Putamen (tissue), 1 donor: ENCODE measurements at regions not wholly inside any gene's neighbourhood (a gene's known extent, or its start where the extent isn't known, plus 50 kb on each side); places are given as distances from the start of the nearest gene placed in this dataset.

ENCODE experiments used
- DNase-seq: peaks from one replicate; pipeline ENCODE4 v3.0.0-alpha.2; 2016; ENCODE audit warnings: low spot score

GRCh38 chr2:183284606-183285005 is 160.4 kb downstream of the NUP35 start:
- DNase-seq = no peak

GRCh38 chr2:183291436-183291835 is 167.2 kb downstream of the NUP35 start:
- no peak for DNase-seq

GRCh38 chr2:183292028-183292427 is 167.8 kb downstream of the NUP35 start:
- no peak for DNase-seq

- DNase-seq = no peak
Observed at GRCh38 chr2:183339311-183339710, 215.1 kb downstream of the NUP35 start.

GRCh38 chr2:183341057-183341456 is 216.8 kb downstream of the NUP35 start:
- DNase-seq = no peak

GRCh38 chr2:183347969-183348368 is 223.7 kb downstream of the NUP35 start:
- no peak for DNase-seq

- DNase-seq = no peak
Observed at GRCh38 chr2:183348492-183348891, 224.2 kb downstream of the NUP35 start.

GRCh38 chr2:183349091-183349490 is 224.8 kb downstream of the NUP35 start:
- peak; percentile 70 for DNase-seq

GRCh38 chr2:183359867-183360266 is 235.6 kb downstream of the NUP35 start:
- no peak for DNase-seq

GRCh38 chr2:183371545-183371944 is 247.3 kb downstream of the NUP35 start:
- no peak for DNase-seq

GRCh38 chr2:183375821-183376220 is 251.6 kb downstream of the NUP35 start:
- DNase-seq = no peak

- no peak for DNase-seq
Observed at GRCh38 chr2:183383854-183384253, 259.6 kb downstream of the NUP35 start.

GRCh38 chr2:183389546-183390080 is 265.4 kb downstream of the NUP35 start:
- DNase-seq = no peak

- no peak for DNase-seq
Observed at GRCh38 chr2:183390109-183390508, 265.9 kb downstream of the NUP35 start.

GRCh38 chr2:183404392-183404791 is 280.1 kb downstream of the NUP35 start:
- DNase-seq = no peak

- DNase-seq = no peak
Observed at GRCh38 chr2:183408562-183408961, 284.3 kb downstream of the NUP35 start.

GRCh38 chr2:183409662-183410061 is 285.4 kb downstream of the NUP35 start:
- DNase-seq = no peak

- no peak for DNase-seq
Observed at GRCh38 chr2:183416753-183417152, 292.5 kb downstream of the NUP35 start.

- no peak for DNase-seq
Observed at GRCh38 chr2:183426825-183427224, 302.6 kb downstream of the NUP35 start.

GRCh38 chr2:183427558-183427957 is 303.3 kb downstream of the NUP35 start:
- no peak for DNase-seq

GRCh38 chr2:183428881-183429280 is 304.6 kb downstream of the NUP35 start:
- no peak for DNase-seq

GRCh38 chr2:183438541-183438940 is 314.3 kb downstream of the NUP35 start:
- no peak for DNase-seq

- DNase-seq = no peak
Observed at GRCh38 chr2:183455056-183455455, 330.8 kb downstream of the NUP35 start.

GRCh38 chr2:183456177-183456576 is 331.9 kb downstream of the NUP35 start:
- DNase-seq = no peak

GRCh38 chr2:183458460-183458859 is 334.2 kb downstream of the NUP35 start:
- DNase-seq = no peak
